Activated T-cell treated with anti-CD3 and anti-CD28 coated beads, Interleukin-2, amount 50 U/mL, for 4 hours (primary cell): ENCODE measurements at regions not wholly inside any gene's neighbourhood (a gene's known extent, or its start where the extent isn't known, plus 50 kb on each side); places are given as distances from the start of the nearest gene placed in this dataset.

ENCODE experiments used
- ATAC-seq, 2 donors: fragments of 200-7000 bp; cut with Tn5 transposase; one replicate each; pipeline ENCODE4 v1.10.0; 2021
- DNase-seq: peaks from one replicate; pipeline ENCODE4 v3.0.0-alpha.2; 2020
- H3K27me3 Mint-ChIP-seq: one replicate; pipeline ENCODE4 v1.8.0; 2021; ENCODE audit warnings: low read depth, mixed read lengths
- H3K36me3 Mint-ChIP-seq: one replicate; pipeline ENCODE4 v1.8.0; 2022; ENCODE audit warnings: mixed read lengths; ENCODE audit not compliant: insufficient read depth
- H3K4me1 Mint-ChIP-seq: one replicate; pipeline ENCODE4 v1.8.0; 2021; ENCODE audit warnings: low read depth, mixed read lengths
- H3K4me3 Mint-ChIP-seq: one replicate; pipeline ENCODE4 v1.8.0; 2021; ENCODE audit warnings: mild to moderate bottlenecking, moderate library complexity, mixed read lengths
- H3K9me3 Mint-ChIP-seq: one replicate; pipeline ENCODE4 v1.8.0; 2021; ENCODE audit warnings: mixed read lengths

- no peaks in the 10 kb centered on the region for H3K36me3 Mint-ChIP-seq
- H3K4me1 Mint-ChIP-seq, result no peaks in the 10 kb centered on the region
- no peak for ATAC-seq
- no peaks in the 10 kb centered on the region for H3K27me3 Mint-ChIP-seq
- no peak for DNase-seq
- no peaks in the 10 kb centered on the region for H3K9me3 Mint-ChIP-seq
- H3K4me3 Mint-ChIP-seq, result no peak overlapping the region
These were observed 766.7 kb upstream of the TENM3 start for GRCh38 chr4:181476508-181476890.

- Mint-ChIP-seq H3K4me3 (no peak overlapping the region), H3K4me1 (no peaks in the 10 kb centered on the region), H3K9me3 (no peaks in the 10 kb centered on the region), H3K36me3 (no peaks in the 10 kb centered on the region), H3K27me3 (no peaks in the 10 kb centered on the region)
- ATAC-seq (no peak), DNase-seq (no peak)
These were observed 765.6 kb upstream of the TENM3 start for GRCh38 chr4:181477591-181477990.

DNA sequence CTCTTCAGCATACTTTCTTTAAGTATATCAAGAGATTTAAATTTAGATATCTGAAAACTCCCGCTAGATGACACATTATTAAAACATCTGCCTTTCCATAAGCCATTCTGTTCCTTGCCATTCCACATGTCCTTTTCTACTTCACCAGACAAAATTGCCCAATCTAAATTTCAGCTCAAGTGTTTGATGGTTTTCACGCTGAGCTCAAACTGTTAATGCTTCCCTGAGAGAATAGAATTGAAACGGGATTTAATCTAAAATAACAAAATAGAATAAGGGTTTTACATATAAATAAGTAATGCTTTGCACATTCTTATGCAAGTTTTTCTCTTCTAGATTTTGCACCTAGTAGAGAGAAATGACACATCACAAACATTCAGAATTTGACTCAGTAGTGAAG, 764.5 kb upstream of the TENM3 start:
- Mint-ChIP-seq H3K9me3 (no peaks in the 10 kb centered on the region), H3K36me3 (no peaks in the 10 kb centered on the region), H3K4me3 (no peak overlapping the region), H3K27me3 (no peaks in the 10 kb centered on the region), H3K4me1 (no peaks in the 10 kb centered on the region)
- no peak for ATAC-seq
- DNase-seq, result no peak

- Mint-ChIP-seq H3K4me3 (no peak overlapping the region), H3K9me3 (no peaks in the 10 kb centered on the region), H3K27me3 (no peaks in the 10 kb centered on the region), H3K4me1 (no peaks in the 10 kb centered on the region), H3K36me3 (no peaks in the 10 kb centered on the region)
- ATAC-seq (no peak), DNase-seq (no peak)
These were observed 764.1 kb upstream of the TENM3 start for GRCh38 chr4:181479141-181479540.

- Mint-ChIP-seq H3K4me1 (no peaks in the 10 kb centered on the region), H3K27me3 (no peaks in the 10 kb centered on the region), H3K9me3 (peaks cover 3% of the 10 kb centered on the region), H3K36me3 (no peaks in the 10 kb centered on the region), H3K4me3 (no peak overlapping the region)
- DNase-seq (no peak), ATAC-seq (no peak)
These were observed 758.8 kb upstream of the TENM3 start for GRCh38 chr4:181484396-181484795.

DNA sequence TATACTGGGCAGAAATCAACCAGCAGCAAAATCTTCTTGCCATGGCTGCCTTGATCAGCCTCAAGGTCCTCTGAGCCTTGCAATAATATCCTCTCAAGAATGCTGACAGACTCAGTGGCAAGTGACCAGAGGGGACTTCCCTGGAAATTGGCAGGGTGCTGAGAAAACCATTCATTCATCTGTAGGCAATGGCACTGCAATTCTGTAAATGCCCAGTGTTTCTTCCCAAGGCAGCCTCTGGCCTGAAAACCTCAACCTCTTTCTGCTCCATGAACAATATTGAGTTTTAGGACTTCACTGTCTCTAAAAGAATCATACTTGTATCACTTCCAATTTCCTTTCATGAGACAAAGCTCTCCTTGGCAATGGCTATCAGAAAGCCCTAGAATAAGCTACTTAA, 754.3 kb upstream of the TENM3 start:
- Mint-ChIP-seq H3K36me3 (no peaks in the 10 kb centered on the region), H3K9me3 (peaks cover 3% of the 10 kb centered on the region), H3K27me3 (no peaks in the 10 kb centered on the region), H3K4me1 (no peaks in the 10 kb centered on the region), H3K4me3 (no peak overlapping the region)
- DNase-seq (no peak), ATAC-seq (no peak)

- Mint-ChIP-seq H3K27me3 (no peaks in the 10 kb centered on the region), H3K36me3 (no peaks in the 10 kb centered on the region), H3K4me3 (no peak overlapping the region), H3K9me3 (peaks cover 11% of the 10 kb centered on the region), H3K4me1 (no peaks in the 10 kb centered on the region)
- no peak for DNase-seq
- ATAC-seq, result no peak
These were observed 745.1 kb upstream of the TENM3 start for GRCh38 chr4:181498148-181498547.

DNA sequence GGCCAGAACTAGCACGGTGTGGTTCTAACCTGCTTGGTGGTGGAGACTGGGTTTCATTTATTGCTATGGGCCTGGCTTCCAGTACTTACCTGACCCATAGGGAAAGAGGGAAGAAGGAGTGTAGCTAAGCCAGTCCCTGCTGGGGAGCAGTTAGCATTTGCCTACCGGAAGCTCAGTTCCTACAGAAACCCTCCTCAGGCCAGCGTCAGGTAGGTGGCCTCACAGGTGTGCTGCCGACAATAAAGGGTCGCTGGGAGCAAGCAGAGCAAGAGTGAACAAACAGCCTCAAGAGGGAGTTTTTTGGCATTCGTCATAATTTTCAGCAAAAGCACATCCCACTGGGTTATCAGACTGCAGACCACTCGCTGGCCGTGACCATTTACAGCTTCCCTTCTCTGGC, 740.6 kb upstream of the TENM3 start:
- Mint-ChIP-seq H3K9me3 (no peaks in the 10 kb centered on the region), H3K4me1 (no peaks in the 10 kb centered on the region), H3K36me3 (no peaks in the 10 kb centered on the region), H3K27me3 (no peaks in the 10 kb centered on the region), H3K4me3 (no peak overlapping the region)
- DNase-seq, result no peak
- ATAC-seq, result no peak

DNA sequence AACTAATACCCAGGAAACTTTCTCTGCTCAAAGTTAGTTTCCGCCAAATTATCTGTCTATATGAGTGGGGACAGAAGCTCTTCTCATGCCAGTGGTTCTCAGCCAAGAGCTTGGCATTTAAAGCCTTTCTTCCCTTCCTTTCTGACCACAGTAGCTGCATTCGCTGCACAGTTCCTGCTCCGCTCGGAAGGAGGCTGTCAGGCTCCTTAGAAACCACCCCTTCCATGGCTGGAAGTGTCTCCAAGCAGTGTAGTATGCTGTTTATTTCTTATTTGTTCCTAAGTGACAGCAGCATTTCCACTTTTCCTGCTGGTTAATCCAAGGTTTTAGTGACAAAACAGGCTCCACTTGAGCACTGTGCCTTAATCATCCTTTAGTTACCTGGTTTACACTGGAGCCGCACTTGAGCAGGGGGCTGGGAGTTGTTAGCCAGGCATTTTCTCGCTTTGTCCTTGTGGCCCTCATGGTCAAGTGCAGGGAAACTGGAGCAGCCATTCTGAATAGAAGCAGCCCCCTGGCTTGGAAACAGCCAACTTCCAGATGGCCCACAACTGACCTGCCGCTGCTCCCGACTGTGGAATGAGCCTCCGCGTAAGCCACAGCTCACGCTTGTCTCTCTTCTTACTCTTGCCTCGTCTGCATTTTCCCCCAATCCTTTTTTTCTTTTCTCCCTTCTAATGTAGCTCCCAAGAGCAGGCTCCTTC, 739.4 kb upstream of the TENM3 start:
- Mint-ChIP-seq H3K4me3 (no peak overlapping the region), H3K36me3 (no peaks in the 10 kb centered on the region), H3K4me1 (no peaks in the 10 kb centered on the region), H3K9me3 (no peaks in the 10 kb centered on the region), H3K27me3 (no peaks in the 10 kb centered on the region)
- DNase-seq, result no peak
- no peak for ATAC-seq

- H3K27me3 Mint-ChIP-seq, result no peaks in the 10 kb centered on the region
- no peaks in the 10 kb centered on the region for H3K4me1 Mint-ChIP-seq
These were observed 738.3 kb upstream of the TENM3 start for GRCh38 chr4:181504924-181505323.

DNA sequence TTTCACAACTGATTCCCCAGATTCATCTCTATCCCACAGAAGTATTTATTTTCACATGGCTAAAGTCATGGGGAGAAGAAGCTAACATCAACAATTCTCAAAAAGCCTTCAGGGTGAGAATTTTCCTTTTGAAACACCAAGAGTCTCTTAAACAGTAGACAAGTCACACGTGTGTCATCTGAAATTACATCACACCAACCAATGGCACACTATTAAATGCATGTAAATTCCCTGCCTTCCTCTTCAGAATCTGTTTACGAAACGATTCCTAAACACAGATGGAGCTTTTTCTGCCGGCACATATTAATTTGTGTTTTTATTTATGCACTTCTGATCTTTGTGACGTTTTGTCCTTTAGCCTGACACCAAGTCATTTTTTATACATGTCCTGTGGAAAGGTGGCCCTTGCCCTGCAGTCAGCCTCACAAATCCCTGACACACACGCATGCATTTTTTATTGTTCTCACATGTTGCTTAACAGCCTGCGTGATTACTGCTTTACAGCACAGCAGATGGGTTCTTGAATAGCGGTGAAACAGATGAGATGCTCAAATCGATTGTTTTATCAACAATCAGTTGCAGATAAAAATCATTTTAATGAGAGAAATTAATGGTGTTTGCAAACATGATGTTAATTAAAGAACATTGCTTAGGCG, 735.9 kb upstream of the TENM3 start:
- Mint-ChIP-seq H3K9me3 (no peaks in the 10 kb centered on the region), H3K36me3 (no peaks in the 10 kb centered on the region), H3K4me3 (no peak overlapping the region), H3K27me3 (no peaks in the 10 kb centered on the region), H3K4me1 (no peaks in the 10 kb centered on the region)
- ATAC-seq, result no peak
- no peak for DNase-seq

More at GRCh38 chr4:181504924-181505323, 738.3 kb upstream of the TENM3 start:
- Mint-ChIP-seq H3K36me3 (no peaks in the 10 kb centered on the region), H3K4me3 (no peak overlapping the region), H3K9me3 (no peaks in the 10 kb centered on the region)
- ATAC-seq (no peak), DNase-seq (no peak)

DNA sequence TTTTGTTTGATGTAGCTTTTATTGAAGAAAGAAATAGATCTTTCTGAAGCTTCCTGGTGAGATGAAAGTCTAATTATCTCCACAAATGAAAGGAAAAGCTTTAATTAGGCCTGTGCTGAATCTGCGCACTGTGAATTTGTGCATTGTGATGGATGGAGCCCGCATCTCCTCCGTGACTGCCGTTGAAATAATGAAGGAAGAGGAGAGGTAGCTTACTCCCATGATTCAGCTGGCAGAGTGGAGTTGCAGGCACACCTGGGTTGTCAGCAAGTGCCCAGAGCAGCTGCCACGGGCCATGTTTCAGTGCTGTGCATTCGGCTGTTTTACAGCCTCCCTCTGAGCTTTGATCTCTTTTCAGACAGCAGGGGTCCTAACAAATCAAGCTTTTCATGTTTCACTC, 735.3 kb upstream of the TENM3 start:
- no peaks in the 10 kb centered on the region for H3K4me1 Mint-ChIP-seq
- ATAC-seq, result no peak

DNA sequence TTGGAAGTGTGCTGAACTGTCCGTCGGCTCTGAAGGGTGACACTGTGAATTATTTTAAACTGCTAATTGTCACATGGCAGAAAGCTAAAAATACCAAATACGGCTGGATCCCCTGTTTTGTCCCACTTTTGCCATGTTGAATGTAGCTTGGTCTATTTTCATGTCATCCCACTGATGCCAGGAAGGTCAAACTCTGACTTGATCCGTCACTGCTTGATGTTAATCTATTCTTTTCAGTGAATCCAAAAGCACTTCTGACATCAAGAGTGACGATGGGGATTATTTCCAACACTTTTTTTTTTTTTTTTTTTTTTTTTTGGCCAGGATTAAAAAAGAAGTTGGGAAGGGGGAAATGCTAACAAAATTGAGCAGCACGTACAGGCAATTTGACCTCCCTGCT, 734.6 kb upstream of the TENM3 start:
- ATAC-seq, result no peak

More for the DNA sequence above, 735.3 kb upstream of the TENM3 start:
- no peak for DNase-seq
- no peak overlapping the region for H3K4me3 Mint-ChIP-seq
- H3K36me3 Mint-ChIP-seq, result no peaks in the 10 kb centered on the region
- no peaks in the 10 kb centered on the region for H3K27me3 Mint-ChIP-seq
- no peaks in the 10 kb centered on the region for H3K9me3 Mint-ChIP-seq

DNA sequence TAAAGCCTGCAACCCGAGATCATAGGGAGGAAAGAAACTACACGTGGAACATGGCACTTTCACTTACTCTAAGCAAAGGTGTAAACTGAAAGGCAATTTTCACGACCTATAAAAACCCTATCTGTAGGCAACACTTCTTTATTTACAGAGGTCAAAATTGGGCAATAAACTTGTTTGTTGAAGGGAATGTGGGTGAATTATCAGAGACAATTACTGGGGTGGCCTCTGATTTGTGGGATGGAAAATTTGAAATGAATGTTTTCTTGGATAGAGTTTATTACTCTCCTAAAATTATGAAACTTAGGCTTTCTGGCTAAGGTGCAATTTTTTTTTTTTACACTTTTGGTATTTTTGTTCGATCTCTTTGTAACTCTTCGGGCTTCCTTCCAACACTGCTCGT, 734.1 kb upstream of the TENM3 start:
- DNase-seq (no peak), ATAC-seq (no peak)
- Mint-ChIP-seq H3K27me3 (no peaks in the 10 kb centered on the region), H3K9me3 (no peaks in the 10 kb centered on the region), H3K36me3 (no peaks in the 10 kb centered on the region), H3K4me1 (no peaks in the 10 kb centered on the region), H3K4me3 (no peak overlapping the region)

More for the DNA sequence above, 734.6 kb upstream of the TENM3 start:
- H3K4me3 Mint-ChIP-seq, result no peak overlapping the region
- H3K4me1 Mint-ChIP-seq, result no peaks in the 10 kb centered on the region
- DNase-seq, result no peak
- no peaks in the 10 kb centered on the region for H3K9me3 Mint-ChIP-seq
- no peaks in the 10 kb centered on the region for H3K36me3 Mint-ChIP-seq
- H3K27me3 Mint-ChIP-seq, result no peaks in the 10 kb centered on the region

DNA sequence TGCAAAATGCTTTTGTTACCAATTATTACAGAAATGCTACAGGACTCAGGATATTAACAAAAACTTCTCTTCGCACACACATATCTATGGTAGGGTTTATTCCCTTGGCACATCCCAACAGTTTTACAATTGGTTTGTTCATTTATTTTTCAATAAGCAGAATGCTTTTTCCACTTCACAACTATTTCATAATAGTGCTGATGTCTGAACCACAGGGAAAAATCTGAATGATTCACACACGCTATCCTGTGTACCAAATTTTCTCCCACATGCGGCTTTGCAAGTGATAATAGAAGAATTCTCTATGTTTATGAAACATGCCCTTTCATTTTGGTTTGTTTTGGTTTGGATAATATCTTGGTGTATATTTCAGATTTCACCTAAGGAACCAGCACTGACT, 725.7 kb upstream of the TENM3 start:
- H3K9me3 Mint-ChIP-seq, result peaks cover 3% of the 10 kb centered on the region
- H3K27me3 Mint-ChIP-seq, result no peaks in the 10 kb centered on the region
- ATAC-seq (no peak), DNase-seq (no peak)
- no peaks in the 10 kb centered on the region for H3K36me3 Mint-ChIP-seq
- no peak overlapping the region for H3K4me3 Mint-ChIP-seq
- H3K4me1 Mint-ChIP-seq, result no peaks in the 10 kb centered on the region
